GM23338 (cell line): ENCODE measurements at regions not wholly inside any gene's neighbourhood (a gene's known extent, or its start where the extent isn't known, plus 50 kb on each side); places are given as distances from the start of the nearest gene placed in this dataset.

Experiments
- ATAC-seq: fragments of 200-7000 bp; cut with Tn5 transposase; 3 replicates; pipeline ENCODE4 v1.9.1; 2020
- DNase-seq: peaks from one replicate; pipeline ENCODE4 v3.0.0-alpha.2; 2015; ENCODE audit warnings: low spot score
- H2AFZ ChIP-seq: fragments of 200-600 bp; sonication (generic); 2 replicates; pipeline ENCODE4 v1.8.0; 2016; ENCODE audit warnings: antibody characterized with exemption, mild to moderate bottlenecking, moderate library complexity
- H3F3A ChIP-seq: fragments of 200-600 bp; sonication (generic); replicated peaks from 2 replicates; pipeline ENCODE4 v1.8.0; 2017; ENCODE audit warnings: antibody characterized with exemption, mixed run types, low read depth
- H3K27ac ChIP-seq: fragments of 200-600 bp; sonication (generic); 2 replicates; pipeline ENCODE4 v1.6.1; 2016; ENCODE audit warnings: low read depth
- H3K27me3 ChIP-seq: fragments of 200-600 bp; sonication (generic); 2 replicates; pipeline ENCODE4 v1.8.0; 2016; ENCODE audit warnings: mild to moderate bottlenecking, mixed run types, moderate library complexity; ENCODE audit not compliant: insufficient read depth
- H3K36me3 ChIP-seq: fragments of 200-600 bp; sonication (generic); 2 replicates; pipeline ENCODE4 v1.8.0; 2016; ENCODE audit warnings: mild to moderate bottlenecking; ENCODE audit not compliant: insufficient read depth
- H3K4me1 ChIP-seq: fragments of 200-600 bp; sonication (generic); 2 replicates; pipeline ENCODE4 v1.8.0; 2016; ENCODE audit warnings: mild to moderate bottlenecking, moderate library complexity; ENCODE audit not compliant: insufficient read depth
- H3K4me2 ChIP-seq: fragments of 200-600 bp; sonication (generic); 2 replicates; pipeline ENCODE4 v1.7.1; 2017; ENCODE audit warnings: mixed run types
- H3K4me3 ChIP-seq: fragments of 200-600 bp; sonication (generic); 2 replicates; pipeline ENCODE4 v1.6.1; 2016; ENCODE audit warnings: mixed run types
- H3K79me2 ChIP-seq: fragments of 200-600 bp; sonication (generic); replicated peaks from 2 replicates; pipeline ENCODE4 v1.8.0; 2017; ENCODE audit warnings: mild to moderate bottlenecking; ENCODE audit not compliant: insufficient read depth
- H3K9me2 ChIP-seq: fragments of 200-600 bp; sonication (generic); 2 replicates; pipeline ENCODE4 v1.8.0; 2017; ENCODE audit not compliant: insufficient read depth
- H4K20me1 ChIP-seq: fragments of 200-600 bp; sonication (generic); replicated peaks from 2 replicates; pipeline ENCODE4 v1.8.0; 2017; ENCODE audit warnings: mild to moderate bottlenecking; ENCODE audit not compliant: insufficient read depth
- H3K27ac Mint-ChIP-seq: 2 replicates; pipeline ENCODE4 v1.8.0; 2020; ENCODE audit warnings: inconsistent platforms, mild to moderate bottlenecking, moderate library complexity, mixed read lengths
- H3K27me3 Mint-ChIP-seq: 3 replicates; pipeline ENCODE4 v1.8.0; 2022; ENCODE audit warnings: low read depth, mild to moderate bottlenecking, moderate library complexity, mixed read lengths, inconsistent platforms; ENCODE audit not compliant: insufficient read depth, poor library complexity
- H3K36me3 Mint-ChIP-seq: 3 replicates; pipeline ENCODE4 v1.8.0; 2021; ENCODE audit warnings: low read depth, mild to moderate bottlenecking, inconsistent platforms, moderate library complexity, mixed read lengths
- H3K4me1 Mint-ChIP-seq: 3 replicates; pipeline ENCODE4 v1.8.0; 2020; ENCODE audit warnings: mild to moderate bottlenecking, inconsistent platforms, mixed read lengths
- H3K4me3 Mint-ChIP-seq: 3 replicates; pipeline ENCODE4 v1.8.0; 2021; ENCODE audit warnings: moderate library complexity, mild to moderate bottlenecking, inconsistent platforms, mixed read lengths
- H3K9me3 Mint-ChIP-seq: 3 replicates; pipeline ENCODE4 v1.8.0; 2020; ENCODE audit warnings: moderate library complexity, mild to moderate bottlenecking, inconsistent platforms, mixed read lengths
- CREB1 ChIP-seq: fragments of 250-450 bp; sonication (Bioruptor Pico); IDR thresholded peaks from 2 replicates; pipeline ENCODE4 v1.5.0; 2020; ENCODE audit warnings: low read depth, mild to moderate bottlenecking, moderate library complexity
- EZH2 ChIP-seq: fragments of 200-600 bp; sonication (generic); IDR thresholded peaks from one replicate; pipeline ENCODE4 v1.8.0; 2017; ENCODE audit warnings: antibody characterized with exemption, mild to moderate bottlenecking, low read depth; ENCODE audit not compliant: unreplicated experiment
- EZH2phosphoT487 ChIP-seq: fragments of 200-600 bp; sonication (generic); IDR thresholded peaks from one replicate; pipeline ENCODE4 v1.8.1; 2018; ENCODE audit warnings: antibody characterized with exemption; ENCODE audit not compliant: unreplicated experiment
- JUNB ChIP-seq: IDR thresholded peaks from one replicate; pipeline ENCODE4 v1.6.1; 2016; ENCODE audit warnings: antibody characterized with exemption; ENCODE audit not compliant: unreplicated experiment
- NANOG ChIP-seq: IDR thresholded peaks from 2 replicates; pipeline ENCODE4 v1.6.1; 2016; ENCODE audit warnings: antibody characterized with exemption, borderline replicate concordance
- POLR2AphosphoS5 ChIP-seq: IDR thresholded peaks from 2 replicates; pipeline ENCODE4 v1.6.1; 2016; ENCODE audit warnings: antibody characterized with exemption, low read depth
- STAT1 ChIP-seq: IDR thresholded peaks from one replicate; pipeline ENCODE4 v1.6.1; 2016; ENCODE audit warnings: antibody characterized with exemption; ENCODE audit not compliant: unreplicated experiment
- ZNF114 ChIP-seq: fragments of 250-450 bp; sonication (Bioruptor Pico); IDR thresholded peaks from 2 replicates; pipeline ENCODE4 v1.5.0; 2020; ENCODE audit warnings: mild to moderate bottlenecking, moderate library complexity
- ZNF331 ChIP-seq: fragments of 250-450 bp; sonication (Bioruptor Pico); IDR thresholded peaks from 2 replicates; pipeline ENCODE4 v1.5.0; 2020; ENCODE audit warnings: low read depth, mild to moderate bottlenecking, moderate library complexity
- TF ChIP-seq, protein P1 (sequence below): IDR thresholded peaks from one replicate; pipeline ENCODE4 v1.6.1; 2018; ENCODE audit warnings: antibody characterized with exemption; ENCODE audit not compliant: unreplicated experiment
- TF ChIP-seq, protein P2 (sequence below): fragments of 250-450 bp; sonication (Bioruptor Pico); IDR thresholded peaks from 2 replicates; pipeline ENCODE4 v1.5.0; 2020; ENCODE audit warnings: mild to moderate bottlenecking, moderate library complexity
- TF ChIP-seq, protein P3 (sequence below), 2 experiments: fragments of 200-600 bp in 1 of 2; sonication (generic) in 1 of 2; conservative IDR thresholded peaks; 2 replicates each; pipeline versions ENCODE4 v1.5.1 to v1.6.1; 2016 to 2017; ENCODE audit warnings: antibody characterized with exemption in 2 of 2, low read depth in 2 of 2, mild to moderate bottlenecking in 2 of 2, moderate library complexity in 1 of 2
- TF ChIP-seq, protein P4 (sequence below): IDR thresholded peaks from 2 replicates; pipeline ENCODE4 v1.6.1; 2016; ENCODE audit warnings: antibody characterized with exemption

DNA sequence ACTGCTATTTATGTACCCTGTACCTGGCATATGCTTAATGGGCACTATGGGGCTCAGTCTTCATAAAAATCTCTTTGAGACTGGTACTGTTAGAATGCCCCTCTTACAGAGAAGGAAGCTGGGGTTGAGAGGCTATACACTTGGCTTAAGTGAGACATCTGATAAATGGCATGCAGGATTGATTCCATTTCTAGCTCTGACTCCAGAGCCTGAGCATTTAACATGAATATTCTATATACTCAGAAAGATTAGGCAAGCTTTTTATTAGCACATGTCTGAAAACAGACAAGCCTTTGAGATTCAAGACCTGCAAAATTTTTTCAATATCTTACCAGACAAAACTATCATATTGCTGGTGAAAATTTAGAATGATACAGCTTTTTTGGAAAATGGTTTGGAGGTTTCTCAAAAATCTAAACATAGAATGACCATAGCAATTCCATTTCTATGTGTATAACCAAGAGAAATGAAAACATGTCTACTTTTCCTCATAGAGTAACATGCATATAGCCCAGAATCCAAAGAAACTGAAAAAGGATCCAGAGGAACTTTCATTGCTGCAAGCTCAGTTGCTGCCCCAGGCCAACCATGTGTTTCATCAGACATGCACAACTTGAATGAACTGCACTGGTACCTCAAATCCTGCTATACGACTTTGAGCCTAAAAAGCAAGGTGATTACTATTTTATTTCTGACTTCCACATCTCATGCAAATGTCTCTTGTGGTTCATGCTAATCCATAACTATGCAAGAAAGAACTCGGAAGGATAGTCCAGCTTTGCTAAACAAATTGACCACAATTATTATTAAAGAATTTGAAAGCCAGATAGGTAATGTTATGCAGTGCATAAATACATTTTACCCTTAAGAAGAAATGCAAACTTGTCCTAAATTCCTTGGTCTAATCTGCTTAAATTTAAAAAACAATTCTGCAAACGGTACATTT is 389.0 kb upstream of the GRIA1 start:
- Mint-ChIP-seq H3K4me1 (peaks cover 5% of the 10 kb centered on the region), H3K27ac (no peak overlapping the region), H3K9me3 (peaks cover 12% of the 10 kb centered on the region), H3K36me3 (peaks cover 8% of the 10 kb centered on the region; the same call in 2 of the 3 replicates), H3K27me3 (peaks cover 2% of the 10 kb centered on the region), H3K4me3 (no peak overlapping the region)
- Histone ChIP-seq H3K4me2 (no peak overlapping the region), H2AFZ (no peak overlapping the region), H3K79me2 (no peaks in the 10 kb centered on the region), H3K27me3 (no peaks in the 10 kb centered on the region), H3K36me3 (no peaks in the 10 kb centered on the region), H4K20me1 (no peaks in the 10 kb centered on the region), H3K4me1 (no peaks in the 10 kb centered on the region), H3F3A (no peaks in the 10 kb centered on the region), H3K27ac (no peak overlapping the region), H3K9me2 (no peaks in the 10 kb centered on the region), H3K4me3 (no peak overlapping the region)
- DNase-seq (no peak), ATAC-seq (no peak)
- no peak for TF ChIP-seq STAT1
- TF ChIP-seq, protein P1, sequence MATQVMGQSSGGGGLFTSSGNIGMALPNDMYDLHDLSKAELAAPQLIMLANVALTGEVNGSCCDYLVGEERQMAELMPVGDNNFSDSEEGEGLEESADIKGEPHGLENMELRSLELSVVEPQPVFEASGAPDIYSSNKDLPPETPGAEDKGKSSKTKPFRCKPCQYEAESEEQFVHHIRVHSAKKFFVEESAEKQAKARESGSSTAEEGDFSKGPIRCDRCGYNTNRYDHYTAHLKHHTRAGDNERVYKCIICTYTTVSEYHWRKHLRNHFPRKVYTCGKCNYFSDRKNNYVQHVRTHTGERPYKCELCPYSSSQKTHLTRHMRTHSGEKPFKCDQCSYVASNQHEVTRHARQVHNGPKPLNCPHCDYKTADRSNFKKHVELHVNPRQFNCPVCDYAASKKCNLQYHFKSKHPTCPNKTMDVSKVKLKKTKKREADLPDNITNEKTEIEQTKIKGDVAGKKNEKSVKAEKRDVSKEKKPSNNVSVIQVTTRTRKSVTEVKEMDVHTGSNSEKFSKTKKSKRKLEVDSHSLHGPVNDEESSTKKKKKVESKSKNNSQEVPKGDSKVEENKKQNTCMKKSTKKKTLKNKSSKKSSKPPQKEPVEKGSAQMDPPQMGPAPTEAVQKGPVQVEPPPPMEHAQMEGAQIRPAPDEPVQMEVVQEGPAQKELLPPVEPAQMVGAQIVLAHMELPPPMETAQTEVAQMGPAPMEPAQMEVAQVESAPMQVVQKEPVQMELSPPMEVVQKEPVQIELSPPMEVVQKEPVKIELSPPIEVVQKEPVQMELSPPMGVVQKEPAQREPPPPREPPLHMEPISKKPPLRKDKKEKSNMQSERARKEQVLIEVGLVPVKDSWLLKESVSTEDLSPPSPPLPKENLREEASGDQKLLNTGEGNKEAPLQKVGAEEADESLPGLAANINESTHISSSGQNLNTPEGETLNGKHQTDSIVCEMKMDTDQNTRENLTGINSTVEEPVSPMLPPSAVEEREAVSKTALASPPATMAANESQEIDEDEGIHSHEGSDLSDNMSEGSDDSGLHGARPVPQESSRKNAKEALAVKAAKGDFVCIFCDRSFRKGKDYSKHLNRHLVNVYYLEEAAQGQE, result no peak
- TF ChIP-seq, protein P2, sequence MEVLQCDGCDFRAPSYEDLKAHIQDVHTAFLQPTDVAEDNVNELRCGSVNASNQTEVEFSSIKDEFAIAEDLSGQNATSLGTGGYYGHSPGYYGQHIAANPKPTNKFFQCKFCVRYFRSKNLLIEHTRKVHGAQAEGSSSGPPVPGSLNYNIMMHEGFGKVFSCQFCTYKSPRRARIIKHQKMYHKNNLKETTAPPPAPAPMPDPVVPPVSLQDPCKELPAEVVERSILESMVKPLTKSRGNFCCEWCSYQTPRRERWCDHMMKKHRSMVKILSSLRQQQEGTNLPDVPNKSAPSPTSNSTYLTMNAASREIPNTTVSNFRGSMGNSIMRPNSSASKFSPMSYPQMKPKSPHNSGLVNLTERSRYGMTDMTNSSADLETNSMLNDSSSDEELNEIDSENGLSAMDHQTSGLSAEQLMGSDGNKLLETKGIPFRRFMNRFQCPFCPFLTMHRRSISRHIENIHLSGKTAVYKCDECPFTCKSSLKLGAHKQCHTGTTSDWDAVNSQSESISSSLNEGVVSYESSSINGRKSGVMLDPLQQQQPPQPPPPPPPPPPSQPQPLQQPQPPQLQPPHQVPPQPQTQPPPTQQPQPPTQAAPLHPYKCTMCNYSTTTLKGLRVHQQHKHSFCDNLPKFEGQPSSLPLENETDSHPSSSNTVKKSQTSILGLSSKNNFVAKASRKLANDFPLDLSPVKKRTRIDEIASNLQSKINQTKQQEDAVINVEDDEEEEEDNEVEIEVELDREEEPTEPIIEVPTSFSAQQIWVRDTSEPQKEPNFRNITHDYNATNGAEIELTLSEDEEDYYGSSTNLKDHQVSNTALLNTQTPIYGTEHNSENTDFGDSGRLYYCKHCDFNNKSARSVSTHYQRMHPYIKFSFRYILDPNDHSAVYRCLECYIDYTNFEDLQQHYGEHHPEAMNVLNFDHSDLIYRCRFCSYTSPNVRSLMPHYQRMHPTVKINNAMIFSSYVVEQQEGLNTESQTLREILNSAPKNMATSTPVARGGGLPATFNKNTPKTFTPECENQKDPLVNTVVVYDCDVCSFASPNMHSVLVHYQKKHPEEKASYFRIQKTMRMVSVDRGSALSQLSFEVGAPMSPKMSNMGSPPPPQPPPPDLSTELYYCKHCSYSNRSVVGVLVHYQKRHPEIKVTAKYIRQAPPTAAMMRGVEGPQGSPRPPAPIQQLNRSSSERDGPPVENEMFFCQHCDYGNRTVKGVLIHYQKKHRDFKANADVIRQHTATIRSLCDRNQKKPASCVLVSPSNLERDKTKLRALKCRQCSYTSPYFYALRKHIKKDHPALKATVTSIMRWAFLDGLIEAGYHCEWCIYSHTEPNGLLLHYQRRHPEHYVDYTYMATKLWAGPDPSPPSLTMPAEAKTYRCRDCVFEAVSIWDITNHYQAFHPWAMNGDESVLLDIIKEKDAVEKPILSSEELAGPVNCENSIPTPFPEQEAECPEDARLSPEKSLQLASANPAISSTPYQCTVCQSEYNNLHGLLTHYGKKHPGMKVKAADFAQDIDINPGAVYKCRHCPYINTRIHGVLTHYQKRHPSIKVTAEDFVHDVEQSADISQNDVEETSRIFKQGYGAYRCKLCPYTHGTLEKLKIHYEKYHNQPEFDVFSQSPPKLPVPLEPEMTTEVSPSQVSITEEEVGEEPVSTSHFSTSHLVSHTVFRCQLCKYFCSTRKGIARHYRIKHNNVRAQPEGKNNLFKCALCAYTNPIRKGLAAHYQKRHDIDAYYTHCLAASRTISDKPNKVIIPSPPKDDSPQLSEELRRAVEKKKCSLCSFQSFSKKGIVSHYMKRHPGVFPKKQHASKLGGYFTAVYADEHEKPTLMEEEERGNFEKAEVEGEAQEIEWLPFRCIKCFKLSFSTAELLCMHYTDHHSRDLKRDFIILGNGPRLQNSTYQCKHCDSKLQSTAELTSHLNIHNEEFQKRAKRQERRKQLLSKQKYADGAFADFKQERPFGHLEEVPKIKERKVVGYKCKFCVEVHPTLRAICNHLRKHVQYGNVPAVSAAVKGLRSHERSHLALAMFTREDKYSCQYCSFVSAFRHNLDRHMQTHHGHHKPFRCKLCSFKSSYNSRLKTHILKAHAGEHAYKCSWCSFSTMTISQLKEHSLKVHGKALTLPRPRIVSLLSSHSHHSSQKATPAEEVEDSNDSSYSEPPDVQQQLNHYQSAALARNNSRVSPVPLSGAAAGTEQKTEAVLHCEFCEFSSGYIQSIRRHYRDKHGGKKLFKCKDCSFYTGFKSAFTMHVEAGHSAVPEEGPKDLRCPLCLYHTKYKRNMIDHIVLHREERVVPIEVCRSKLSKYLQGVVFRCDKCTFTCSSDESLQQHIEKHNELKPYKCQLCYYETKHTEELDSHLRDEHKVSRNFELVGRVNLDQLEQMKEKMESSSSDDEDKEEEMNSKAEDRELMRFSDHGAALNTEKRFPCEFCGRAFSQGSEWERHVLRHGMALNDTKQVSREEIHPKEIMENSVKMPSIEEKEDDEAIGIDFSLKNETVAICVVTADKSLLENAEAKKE (CRISPR knock-in tag), result no peak
- TF ChIP-seq ZNF114 (CRISPR knock-in tag), result no peak
- no peak for TF ChIP-seq JUNB
- TF ChIP-seq EZH2, result no peak
- TF ChIP-seq ZNF331 (CRISPR knock-in tag), result no peak
- TF ChIP-seq POLR2AphosphoS5, result no peak
- no peak for TF ChIP-seq EZH2phosphoT487
- TF ChIP-seq, protein P3, sequence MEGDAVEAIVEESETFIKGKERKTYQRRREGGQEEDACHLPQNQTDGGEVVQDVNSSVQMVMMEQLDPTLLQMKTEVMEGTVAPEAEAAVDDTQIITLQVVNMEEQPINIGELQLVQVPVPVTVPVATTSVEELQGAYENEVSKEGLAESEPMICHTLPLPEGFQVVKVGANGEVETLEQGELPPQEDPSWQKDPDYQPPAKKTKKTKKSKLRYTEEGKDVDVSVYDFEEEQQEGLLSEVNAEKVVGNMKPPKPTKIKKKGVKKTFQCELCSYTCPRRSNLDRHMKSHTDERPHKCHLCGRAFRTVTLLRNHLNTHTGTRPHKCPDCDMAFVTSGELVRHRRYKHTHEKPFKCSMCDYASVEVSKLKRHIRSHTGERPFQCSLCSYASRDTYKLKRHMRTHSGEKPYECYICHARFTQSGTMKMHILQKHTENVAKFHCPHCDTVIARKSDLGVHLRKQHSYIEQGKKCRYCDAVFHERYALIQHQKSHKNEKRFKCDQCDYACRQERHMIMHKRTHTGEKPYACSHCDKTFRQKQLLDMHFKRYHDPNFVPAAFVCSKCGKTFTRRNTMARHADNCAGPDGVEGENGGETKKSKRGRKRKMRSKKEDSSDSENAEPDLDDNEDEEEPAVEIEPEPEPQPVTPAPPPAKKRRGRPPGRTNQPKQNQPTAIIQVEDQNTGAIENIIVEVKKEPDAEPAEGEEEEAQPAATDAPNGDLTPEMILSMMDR (conservative IDR thresholded peaks at IDR 0.05; ENCODE audit: low read depth in 2 of 2), result no peak
- no peak for TF ChIP-seq CREB1 (CRISPR knock-in tag)
- TF ChIP-seq NANOG, result no peak
- TF ChIP-seq, protein P4, sequence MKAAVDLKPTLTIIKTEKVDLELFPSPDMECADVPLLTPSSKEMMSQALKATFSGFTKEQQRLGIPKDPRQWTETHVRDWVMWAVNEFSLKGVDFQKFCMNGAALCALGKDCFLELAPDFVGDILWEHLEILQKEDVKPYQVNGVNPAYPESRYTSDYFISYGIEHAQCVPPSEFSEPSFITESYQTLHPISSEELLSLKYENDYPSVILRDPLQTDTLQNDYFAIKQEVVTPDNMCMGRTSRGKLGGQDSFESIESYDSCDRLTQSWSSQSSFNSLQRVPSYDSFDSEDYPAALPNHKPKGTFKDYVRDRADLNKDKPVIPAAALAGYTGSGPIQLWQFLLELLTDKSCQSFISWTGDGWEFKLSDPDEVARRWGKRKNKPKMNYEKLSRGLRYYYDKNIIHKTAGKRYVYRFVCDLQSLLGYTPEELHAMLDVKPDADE, result no peak
